H1 (cell line): ENCODE measurements at regions not wholly inside any gene's neighbourhood (a gene's known extent, or its start where the extent isn't known, plus 50 kb on each side); places are given as distances from the start of the nearest gene placed in this dataset.

Source experiments
- CTCF ChIA-PET: fragments of 300-600 bp; sonication (Branson Sonifier 250); formaldehyde crosslinking; loops from one replicate; lab custom pipeline; 2021; ENCODE audit not compliant: partially characterized antibody; lab: Charles Lee
- POLR2A ChIA-PET: fragments of 300-600 bp; sonication (Branson Sonifier 250); formaldehyde crosslinking; loops from one replicate; lab custom pipeline; 2021; ENCODE audit warnings: inconsistent platforms; ENCODE audit not compliant: partially characterized antibody; lab: Charles Lee
- DNase-seq, 2 experiments: peaks; one replicate each; pipeline versions ENCODE4 v3.0.0 to v3.0.0-alpha.2; 2010 to 2022; ENCODE audit warnings: low spot score in 2 of 2, low read depth in 1 of 2, mixed read lengths in 1 of 2
- FAIRE-seq: peaks from 2 replicates; lab custom pipeline; 2011; peaks lifted over from hg19 to GRCh38; lab: Jason Lieb, UNC
- H2AFZ ChIP-seq: 2 replicates; pipeline ENCODE4 v1.8.1; 2012; ENCODE audit warnings: low read length, inconsistent platforms
- H2AK5ac ChIP-seq: 2 replicates; pipeline ENCODE4 v1.6.1; 2013; ENCODE audit warnings: low read depth, low read length
- H2BK120ac ChIP-seq: replicated peaks from 2 replicates; pipeline ENCODE3; 2013; ENCODE audit warnings: low read depth, low read length, inconsistent platforms
- H2BK12ac ChIP-seq: 2 replicates; pipeline ENCODE4 v1.6.1; 2013; ENCODE audit warnings: low read depth, low read length
- H2BK15ac ChIP-seq: 2 replicates; pipeline ENCODE4 v1.6.1; 2013; ENCODE audit warnings: low read length
- H2BK20ac ChIP-seq: 2 replicates; pipeline ENCODE4 v1.6.1; 2013; ENCODE audit warnings: low read length
- H2BK5ac ChIP-seq: 2 replicates; pipeline ENCODE4 v1.6.1; 2013; ENCODE audit warnings: low read depth, low read length
- H3K14ac ChIP-seq: 2 replicates; pipeline ENCODE4 v1.6.1; 2013; ENCODE audit warnings: inconsistent platforms; ENCODE audit not compliant: insufficient read length
- H3K18ac ChIP-seq: 2 replicates; pipeline ENCODE4 v1.6.1; 2013; ENCODE audit warnings: low read length; ENCODE audit errors: extremely low read depth
- H3K23ac ChIP-seq: 2 replicates; pipeline ENCODE4 v1.6.1; 2013; ENCODE audit warnings: inconsistent platforms; ENCODE audit not compliant: insufficient read length
- H3K23me2 ChIP-seq: 2 replicates; pipeline ENCODE4 v1.6.1; 2013; ENCODE audit warnings: low read depth, low read length
- H3K27ac ChIP-seq: 2 replicates; pipeline ENCODE4 v1.6.1; 2011; ENCODE audit warnings: low read depth, low read length, inconsistent platforms
- H3K27me3 ChIP-seq, 4 experiments: replicated peaks in 1 of 4; 1 replicate in 1 of 4; 2 replicates in 3 of 4; pipeline versions ENCODE4 v1.6.1 to v1.8.1; 2011 to 2013; ENCODE audit warnings: low read length in 3 of 4, mild to moderate bottlenecking in 3 of 4, inconsistent platforms in 2 of 4, mixed read lengths in 2 of 4, moderate library complexity in 1 of 4; ENCODE audit not compliant: control insufficient read depth in 3 of 4, insufficient read depth in 3 of 4; ENCODE audit errors: extremely low read depth in 1 of 4
- H3K36me3 ChIP-seq, 4 experiments: 2 replicates each; pipeline versions ENCODE4 v1.6.1 to v1.8.1; 2011 to 2013; ENCODE audit warnings: mild to moderate bottlenecking in 4 of 4, low read length in 3 of 4, moderate library complexity in 2 of 4, control low read depth in 1 of 4, inconsistent platforms in 1 of 4; ENCODE audit not compliant: insufficient read depth in 4 of 4, control insufficient read depth in 2 of 4
- H3K4ac ChIP-seq: replicated peaks from 2 replicates; pipeline ENCODE3; 2013; ENCODE audit warnings: low read length, low read depth, mixed read lengths, inconsistent platforms; ENCODE audit not compliant: insufficient read length
- H3K4me1 ChIP-seq, 4 experiments: replicated peaks in 1 of 4; 1 replicate in 1 of 4; 2 replicates in 3 of 4; pipeline versions ENCODE4 v1.6.1 to v1.8.1; 2011 to 2013; ENCODE audit warnings: low read length in 3 of 4, inconsistent platforms in 2 of 4, mixed read lengths in 1 of 4; ENCODE audit not compliant: insufficient read depth in 4 of 4, control insufficient read depth in 3 of 4
- H3K4me2 ChIP-seq, 2 experiments: 2 replicates each; pipeline versions ENCODE4 v1.6.1 to v1.8.1; 2011 to 2013; ENCODE audit warnings: low read depth in 2 of 2, low read length in 2 of 2, control low read depth in 1 of 2, inconsistent platforms in 1 of 2, mild to moderate bottlenecking in 1 of 2; ENCODE audit not compliant: insufficient read depth in 1 of 2
- H3K4me3 ChIP-seq, 4 experiments: fragments of 200-600, 300-600 bp in 1 of 4; sonication (generic), shearing (Covaris generic), sonication (Bioruptor Twin) in 1 of 4; 2 replicates each; pipeline versions ENCODE4 v1.5.1 to v1.8.1; 2011 to 2016; ENCODE audit warnings: low read length in 4 of 4, low read depth in 3 of 4, control low read depth in 2 of 4, inconsistent platforms in 2 of 4, mild to moderate bottlenecking in 2 of 4, mixed read lengths in 1 of 4, moderate library complexity in 1 of 4; ENCODE audit not compliant: insufficient read depth in 2 of 4; ENCODE audit errors: extremely low read depth in 1 of 4
- H3K56ac ChIP-seq: replicated peaks from 2 replicates; pipeline ENCODE3; 2013; ENCODE audit warnings: low read depth, mild to moderate bottlenecking, mixed read lengths, low read length, inconsistent platforms; ENCODE audit not compliant: insufficient read length
- H3K79me1 ChIP-seq: 2 replicates; pipeline ENCODE4 v1.6.1; 2013; ENCODE audit warnings: low read depth, low read length, control low read depth
- H3K79me2 ChIP-seq, 2 experiments: 2 replicates each; pipeline versions ENCODE4 v1.6.1 to v1.8.1; 2012 to 2013; ENCODE audit warnings: low read length in 2 of 2, mild to moderate bottlenecking in 2 of 2, inconsistent platforms in 1 of 2; ENCODE audit not compliant: insufficient read depth in 2 of 2, control insufficient read depth in 1 of 2
- H3K9ac ChIP-seq, 4 experiments: replicated peaks in 1 of 4; 1 replicate in 1 of 4; 2 replicates in 3 of 4; pipeline versions ENCODE4 v1.6.1 to v1.8.1; 2011 to 2013; ENCODE audit warnings: low read depth in 3 of 4, low read length in 3 of 4, control low read depth in 2 of 4, mild to moderate bottlenecking in 2 of 4, moderate library complexity in 2 of 4, inconsistent platforms in 1 of 4; ENCODE audit errors: extremely low read depth in 1 of 4
- H3K9me3 ChIP-seq, 2 experiments: 2 replicates each; pipeline versions ENCODE4 v1.6.1 to v1.8.1; 2012 to 2013; ENCODE audit warnings: mild to moderate bottlenecking in 2 of 2, moderate library complexity in 2 of 2, control low read depth in 1 of 2, inconsistent platforms in 1 of 2, low read depth in 1 of 2, low read length in 1 of 2, mixed read lengths in 1 of 2; ENCODE audit not compliant: insufficient read depth in 2 of 2
- H4K20me1 ChIP-seq, 2 experiments: replicated peaks in 1 of 2; 2 replicates each; pipeline versions ENCODE3 to v1.8.1; 2011 to 2013; ENCODE audit warnings: inconsistent platforms in 2 of 2, low read length in 2 of 2, mild to moderate bottlenecking in 1 of 2; ENCODE audit not compliant: insufficient read depth in 2 of 2, control insufficient read depth in 1 of 2
- H4K5ac ChIP-seq: 2 replicates; pipeline ENCODE4 v1.6.1; 2013; ENCODE audit warnings: low read length, low read depth, mixed read lengths, inconsistent platforms; ENCODE audit not compliant: insufficient read length
- H4K8ac ChIP-seq: 2 replicates; pipeline ENCODE4 v1.8.0; 2013; ENCODE audit warnings: mild to moderate bottlenecking, moderate library complexity, low read length, inconsistent platforms; ENCODE audit not compliant: insufficient read depth; ENCODE audit errors: extremely low read depth
- H4K91ac ChIP-seq: replicated peaks from 2 replicates; pipeline ENCODE3; 2013; ENCODE audit warnings: low read length, mixed read lengths, inconsistent platforms; ENCODE audit not compliant: insufficient read length
- ATF2 ChIP-seq: IDR thresholded peaks from 2 replicates; pipeline ENCODE4 v1.6.1; 2012; ENCODE audit warnings: low read length, inconsistent platforms
- CHD2 ChIP-seq: IDR thresholded peaks from 2 replicates; pipeline ENCODE4 v1.6.1; 2012; ENCODE audit warnings: low read length, improper control_type of control experiment
- CTBP2 ChIP-seq: IDR thresholded peaks from 2 replicates; pipeline ENCODE4 v1.7.0; 2011; ENCODE audit warnings: borderline replicate concordance, mild to moderate bottlenecking, moderate library complexity, mixed read lengths, low read length; ENCODE audit not compliant: insufficient read depth, insufficient read length
- FOSL1 ChIP-seq: IDR thresholded peaks from 2 replicates; pipeline ENCODE4 v1.6.1; 2011; ENCODE audit warnings: mild to moderate bottlenecking, low read depth, low read length, moderate library complexity; ENCODE audit not compliant: insufficient read depth
- SP4 ChIP-seq: IDR thresholded peaks from 2 replicates; pipeline ENCODE4 v1.6.1; 2012; ENCODE audit warnings: low read length, inconsistent platforms
- TAF7 ChIP-seq: optimal IDR thresholded peaks from 2 replicates; pipeline ENCODE3; 2011; ENCODE audit warnings: low read depth, mild to moderate bottlenecking, inconsistent platforms, low read length, moderate library complexity, borderline replicate concordance
- WGBS, 2 experiments: shearing (Covaris generic) in 1 of 2; methylation state at CpG; one replicate each; pipeline versions ENCODE4 v1.1.6 to v1.1.7; 2013 to 2015; ENCODE audit warnings: low lambda C conversion rate in 2 of 2, mixed read lengths in 2 of 2, inconsistent platforms in 1 of 2, low coverage in 1 of 2, missing lambda C conversion rate in 1 of 2; ENCODE audit not compliant: insufficient replicate concordance in 2 of 2, insufficient coverage in 1 of 2, insufficient read length in 1 of 2; ENCODE audit errors: extremely low coverage in 1 of 2, missing lambda C conversion rate in 1 of 2; 5-methylcytosine and 5-hydroxymethylcytosine counted together

- no peak overlapping the region for H3K4ac ChIP-seq
- no peak overlapping the region for H3K4me3 ChIP-seq
- no peak overlapping the region for H3K23ac ChIP-seq
- H3K9ac ChIP-seq = no peak overlapping the region
- no peaks in the 10 kb centered on the region for H3K79me2 ChIP-seq
- H3K27ac ChIP-seq = no peak overlapping the region
- no peak overlapping the region for H2BK15ac ChIP-seq
- H4K5ac ChIP-seq = no peak overlapping the region
- H3K56ac ChIP-seq = no peak overlapping the region
- DNase-seq (peak in 1 of 2 experiments; percentile 23), FAIRE-seq (no peak)
- WGBS, 2 experiments = 87% methylated on average over 5 of the region's 5 CpGs; no CpG with 5 or more reads in 1 of the 2 experiments
- no peaks in the 10 kb centered on the region for H4K20me1 ChIP-seq
- H2BK12ac ChIP-seq = no peak overlapping the region
- no peaks in the 10 kb centered on the region for H3K23me2 ChIP-seq
- no peak overlapping the region for H3K18ac ChIP-seq
- no peaks in the 10 kb centered on the region for H3K9me3 ChIP-seq
- H2AFZ ChIP-seq = no peak overlapping the region
- ChIA-PET POLR2A (no interaction called here), CTCF (interaction anchor here (0.6 kb wide), 1 partner anchor 921 kb away, joined by 3 read pairs; no protein-coding TSS in a partner anchor)
- H3K79me1 ChIP-seq = no peaks in the 10 kb centered on the region
- H2BK20ac ChIP-seq = no peak overlapping the region
- H3K4me2 ChIP-seq = no peak overlapping the region
- H2BK5ac ChIP-seq = no peak overlapping the region
- no peak overlapping the region for H4K8ac ChIP-seq
- H3K36me3 ChIP-seq = no peaks in the 10 kb centered on the region
- no peaks in the 10 kb centered on the region; a peak in 1 of 7 replicates for H3K4me1 ChIP-seq
- no peak overlapping the region for H3K14ac ChIP-seq
- no peak overlapping the region for H2BK120ac ChIP-seq
- no peak overlapping the region for H2AK5ac ChIP-seq
- no peaks in the 10 kb centered on the region for H3K27me3 ChIP-seq
- H4K91ac ChIP-seq = no peak overlapping the region
- no peak for TF ChIP-seq TAF7
- TF ChIP-seq ATF2 = no peak
- TF ChIP-seq SP4 = no peak
- no peak for TF ChIP-seq FOSL1
- TF ChIP-seq CHD2 = no peak
- TF ChIP-seq CTBP2 = no peak
Observed at GRCh38 chr1:30607723-30608122, 115.7 kb downstream of the MATN1 start.
